GM13977 (cell line): ENCODE measurements at regions not wholly inside any gene's neighbourhood (a gene's known extent, or its start where the extent isn't known, plus 50 kb on each side); places are given as distances from the start of the nearest gene placed in this dataset.
"Not testable (repeated sequence)": the region's sequence is repeated elsewhere in the genome, so short reads cannot be mapped to it uniquely, and the experiment has no call there.

Source experiments
- DNase-seq: peaks from one replicate; pipeline ENCODE4 v3.0.0; 2012; ENCODE audit warnings: low spot score
- in situ Hi-C: fragments of 300-500 bp; cut with MboI; formaldehyde crosslinking; loops from one replicate; pipeline ENCODE4 v1.12.0; 2022; ENCODE audit warnings: low sequenced_read_pairs, low pct_unique_long_range_greater_than_20kb, mixed read lengths, inconsistent platforms; ENCODE audit not compliant: unreplicated experiment
- TF ChIP-seq, protein P1 (sequence below): IDR thresholded peaks from 2 replicates; pipeline ENCODE4 v1.5.1; 2012; ENCODE audit warnings: mild to moderate bottlenecking, control low read depth; ENCODE audit not compliant: insufficient read depth; ENCODE audit errors: extremely low read depth, missing control alignments

DNA sequence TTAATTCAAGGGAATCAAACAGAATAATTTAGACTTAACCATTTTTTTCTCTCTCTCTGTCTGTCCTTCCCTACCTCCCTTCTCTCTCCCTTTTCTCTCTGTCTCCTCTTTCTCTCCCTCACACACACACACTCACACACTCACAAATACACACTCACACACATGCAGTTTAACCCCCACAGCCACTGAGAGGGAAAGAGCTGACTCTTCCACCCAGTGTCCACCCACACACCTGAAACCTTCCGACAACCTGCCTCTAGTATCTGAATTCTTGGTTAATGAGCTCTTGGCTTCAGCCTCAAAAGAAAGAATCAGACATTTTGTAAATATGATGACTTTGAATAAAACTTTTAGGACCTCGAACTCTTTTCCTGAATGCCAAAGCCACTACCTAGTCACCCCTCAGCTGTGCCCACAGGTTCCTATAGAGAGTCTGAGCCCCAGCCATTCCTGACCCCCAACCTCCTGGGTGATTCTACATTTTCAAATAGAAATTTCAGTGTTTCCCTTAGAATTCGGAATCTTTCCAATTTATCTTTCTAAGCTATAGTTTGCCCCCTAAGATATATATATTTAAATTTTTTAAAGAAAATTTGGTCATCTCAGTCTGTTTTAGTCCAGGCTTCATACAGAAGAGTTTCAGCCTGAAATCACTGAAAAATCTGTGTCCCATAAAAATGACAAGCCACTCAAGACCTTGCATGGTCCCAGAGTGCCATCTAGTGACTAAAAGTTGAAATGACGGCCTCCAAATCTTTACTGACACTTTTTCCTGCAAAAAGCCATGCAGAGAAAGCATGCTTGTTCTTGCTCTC lies 202.8 kb downstream of the IPMK start:
- in situ Hi-C loops = no loop called here
- TF ChIP-seq, protein P1, sequence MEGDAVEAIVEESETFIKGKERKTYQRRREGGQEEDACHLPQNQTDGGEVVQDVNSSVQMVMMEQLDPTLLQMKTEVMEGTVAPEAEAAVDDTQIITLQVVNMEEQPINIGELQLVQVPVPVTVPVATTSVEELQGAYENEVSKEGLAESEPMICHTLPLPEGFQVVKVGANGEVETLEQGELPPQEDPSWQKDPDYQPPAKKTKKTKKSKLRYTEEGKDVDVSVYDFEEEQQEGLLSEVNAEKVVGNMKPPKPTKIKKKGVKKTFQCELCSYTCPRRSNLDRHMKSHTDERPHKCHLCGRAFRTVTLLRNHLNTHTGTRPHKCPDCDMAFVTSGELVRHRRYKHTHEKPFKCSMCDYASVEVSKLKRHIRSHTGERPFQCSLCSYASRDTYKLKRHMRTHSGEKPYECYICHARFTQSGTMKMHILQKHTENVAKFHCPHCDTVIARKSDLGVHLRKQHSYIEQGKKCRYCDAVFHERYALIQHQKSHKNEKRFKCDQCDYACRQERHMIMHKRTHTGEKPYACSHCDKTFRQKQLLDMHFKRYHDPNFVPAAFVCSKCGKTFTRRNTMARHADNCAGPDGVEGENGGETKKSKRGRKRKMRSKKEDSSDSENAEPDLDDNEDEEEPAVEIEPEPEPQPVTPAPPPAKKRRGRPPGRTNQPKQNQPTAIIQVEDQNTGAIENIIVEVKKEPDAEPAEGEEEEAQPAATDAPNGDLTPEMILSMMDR = peak; percentile 72

DNA sequence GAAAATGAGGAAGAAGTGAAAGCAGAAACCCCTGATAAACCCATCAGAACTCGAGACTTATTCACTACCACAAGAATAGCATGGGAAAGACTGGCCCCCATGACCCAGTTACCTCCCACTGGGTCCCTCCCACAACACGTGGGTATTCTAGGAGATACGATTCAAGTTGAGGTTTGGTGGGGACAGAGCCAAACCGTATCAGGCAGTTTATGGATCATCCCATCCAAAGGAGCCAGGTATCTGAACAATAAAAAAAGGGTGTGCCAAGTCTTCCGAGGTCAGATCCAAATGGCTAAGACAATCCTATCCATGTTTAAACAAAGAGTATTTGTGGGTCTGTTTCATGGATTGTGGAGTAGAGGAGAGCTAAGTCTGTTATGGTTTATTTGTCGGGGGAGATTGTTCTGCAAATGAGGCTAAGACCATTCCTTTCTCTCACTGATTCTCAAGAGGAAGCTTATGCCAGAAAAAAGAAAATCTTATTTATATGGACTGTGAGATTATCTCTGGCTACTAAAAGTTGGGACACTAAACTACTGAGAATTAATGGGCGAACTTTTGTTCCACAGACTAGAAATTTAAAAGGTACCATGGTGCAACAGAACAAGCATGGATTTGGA lies 203.7 kb downstream of the IPMK start:
- in situ Hi-C loops = no loop called here
- no peak for DNase-seq
- TF ChIP-seq, protein P1 = no peak

More for the DNA sequence above, 202.8 kb downstream of the IPMK start:
- peak; percentile 30 for DNase-seq

DNA sequence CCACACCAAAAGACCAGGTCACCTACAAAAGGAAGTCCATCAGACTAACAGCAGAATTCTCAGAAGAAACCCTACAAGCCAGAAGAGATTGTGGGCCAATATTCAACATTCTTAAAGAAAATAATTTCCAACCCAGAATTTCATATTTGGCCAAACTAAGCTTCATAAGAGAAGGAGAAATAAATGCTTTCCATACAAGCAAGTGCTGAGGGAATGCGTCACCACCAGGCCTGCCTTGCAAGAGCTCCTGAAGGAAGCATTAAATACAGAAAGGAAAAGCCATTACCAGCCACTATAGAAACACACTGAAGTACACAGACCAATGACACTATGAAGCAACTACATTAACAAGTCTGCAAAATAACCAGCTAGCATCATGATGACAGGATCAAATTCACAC lies 209.0 kb downstream of the IPMK start:
- in situ Hi-C loops, DNase-seq: not testable (repeated sequence)

DNA sequence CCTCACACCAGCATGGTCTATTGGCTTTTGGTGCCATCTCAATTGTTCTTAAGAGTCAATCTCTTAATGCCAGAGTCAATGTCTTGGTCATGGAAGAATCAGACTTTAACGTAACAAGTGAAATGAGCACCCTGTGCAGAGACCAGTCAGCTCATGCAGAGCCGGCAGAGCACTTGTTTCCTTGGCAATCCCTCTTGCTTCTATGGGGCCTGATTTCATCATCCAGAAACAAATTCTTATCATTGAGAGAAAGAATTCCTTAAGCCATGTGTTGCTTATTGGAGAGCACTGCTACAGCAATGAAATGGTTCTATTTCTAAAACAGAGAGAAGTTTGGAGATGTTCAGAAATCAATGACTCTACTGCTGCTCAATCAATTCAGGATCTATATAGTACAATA lies 212.8 kb downstream of the IPMK start:
- TF ChIP-seq, protein P1 = no peak
- DNase-seq = no peak
- in situ Hi-C loops = no loop called here

DNA sequence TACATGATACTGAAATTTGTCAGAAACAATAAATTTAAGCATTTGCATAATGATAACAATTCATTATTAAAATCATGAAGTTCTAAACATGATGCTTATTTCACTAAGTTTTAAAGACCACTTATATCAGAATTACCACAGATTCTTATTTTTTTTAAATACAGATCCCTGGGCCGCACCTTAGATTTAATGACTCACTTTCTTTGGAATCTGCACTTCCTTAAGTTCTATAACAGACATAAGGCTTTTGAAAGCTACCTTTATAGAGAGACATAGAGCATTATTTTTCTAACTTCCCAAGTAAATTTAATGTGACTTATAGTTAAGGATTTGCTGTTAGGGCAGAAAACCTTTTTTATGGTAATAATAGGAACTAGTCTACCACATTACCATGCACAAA lies 214.9 kb downstream of the IPMK start:
- in situ Hi-C loops = no loop called here

DNA sequence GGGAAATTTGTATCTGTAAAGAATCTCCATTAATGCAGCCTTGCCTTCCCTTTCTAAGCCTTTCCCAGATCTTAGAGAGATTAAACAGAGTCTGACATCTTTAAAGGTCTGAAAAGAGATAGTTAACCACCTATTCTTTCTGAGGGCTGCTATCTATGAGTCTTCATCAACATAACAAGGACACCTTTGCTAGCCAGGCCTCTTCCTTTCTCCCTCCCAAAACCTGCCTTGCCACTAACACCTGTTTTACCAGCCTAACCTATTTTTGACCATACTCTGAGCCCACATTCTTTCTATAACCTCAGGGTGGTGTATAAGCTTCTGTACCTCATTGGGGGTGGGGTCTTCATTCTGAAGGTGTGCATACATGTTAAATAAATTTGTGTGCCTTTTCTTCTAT lies 217.1 kb downstream of the IPMK start:
- DNase-seq = no peak
- in situ Hi-C loops = no loop called here
- TF ChIP-seq, protein P1 = no peak

More for the DNA sequence above, 214.9 kb downstream of the IPMK start:
- TF ChIP-seq, protein P1 = no peak
- no peak for DNase-seq

DNA sequence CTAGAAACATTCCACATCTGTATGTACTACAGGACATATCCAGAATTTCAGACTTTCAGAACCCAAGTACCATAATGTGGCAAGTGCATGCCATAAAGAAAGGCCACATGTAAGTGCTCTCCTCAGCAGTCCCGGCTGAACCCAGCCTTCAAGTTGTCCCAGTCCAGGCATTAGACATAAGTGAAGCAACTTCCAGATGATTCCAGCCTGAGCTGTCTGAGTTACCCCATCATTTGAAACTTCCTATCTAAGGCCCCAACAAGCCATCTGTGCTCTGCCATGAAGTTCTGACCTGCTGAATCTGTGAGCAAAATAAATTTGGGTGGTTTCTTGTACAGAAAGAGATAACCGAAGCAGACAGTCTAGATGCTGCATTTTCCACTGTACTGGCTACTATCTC lies 218.8 kb downstream of the IPMK start:
- in situ Hi-C loops = no loop called here
- DNase-seq = no peak
- TF ChIP-seq, protein P1 = no peak
